Body of pancreas (tissue), 4 donors: ENCODE measurements at regions not wholly inside any gene's neighbourhood (a gene's known extent, or its start where the extent isn't known, plus 50 kb on each side); places are given as distances from the start of the nearest gene placed in this dataset.

Experiments used
- CTCF ChIP-seq, 7 experiments: fragments of 450-650 bp in 4 of 7; fragments of 200-600 bp in 3 of 7; sonication (generic) in 3 of 7; IDR thresholded peaks; one replicate each; pipeline ENCODE4 v1.5.1; 2016 to 2019; ENCODE audit warnings: antibody characterized with exemption in 7 of 7
- POLR2A ChIP-seq, 3 donors: fragments of 450-650 bp; IDR thresholded peaks; one replicate each; pipeline ENCODE4 v1.6.1; 2016; ENCODE audit warnings: antibody characterized with exemption in 3 of 3, mild to moderate bottlenecking in 2 of 3

DNA sequence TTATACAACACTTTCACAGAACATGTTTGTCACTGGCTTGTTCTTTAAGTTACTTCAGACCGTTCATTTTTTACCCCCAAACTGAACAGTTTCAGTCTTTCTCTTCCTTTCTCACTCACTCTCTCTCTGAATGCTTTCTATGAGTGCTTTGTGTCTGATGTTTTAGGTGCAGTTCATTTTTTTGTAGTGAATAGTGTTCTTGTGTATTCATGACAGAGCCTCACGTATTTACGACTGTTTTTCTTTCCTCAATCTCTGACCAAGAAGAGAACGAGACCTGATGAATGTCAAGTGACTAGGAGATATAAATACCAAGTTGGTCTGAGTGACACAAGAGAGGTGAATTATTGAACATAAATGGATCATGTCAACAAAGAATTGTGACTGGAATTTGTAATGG lies 1525.0 kb upstream of the MIR17HG start:
- TF ChIP-seq CTCF (IDR thresholded peaks at IDR 0.05) (no peak), POLR2A (IDR thresholded peaks at IDR 0.05) (no peak)
